Activated CD8-positive, alpha-beta T cell treated with anti-CD3 and anti-CD28 coated beads for 36 hours (primary cell): ENCODE measurements at regions not wholly inside any gene's neighbourhood (a gene's known extent, or its start where the extent isn't known, plus 50 kb on each side); places are given as distances from the start of the nearest gene placed in this dataset.

Experiments
- ATAC-seq: fragments of 200-7000 bp; cut with Tn5 transposase; one replicate; pipeline ENCODE4 v1.10.0; 2021; ENCODE audit warnings: mild to moderate bottlenecking, moderate library complexity
- CTCF ChIA-PET: fragments of 350-600 bp; sonication (Branson Sonifier 250); formaldehyde crosslinking; loops from one replicate; lab custom pipeline; 2021; ENCODE audit warnings: antibody characterized with exemption; lab: Charles Lee
- POLR2A ChIA-PET: fragments of 350-600 bp; sonication (Branson Sonifier 250); formaldehyde crosslinking; loops from one replicate; lab custom pipeline; 2021; ENCODE audit warnings: antibody characterized with exemption; lab: Charles Lee
- DNase-seq: peaks from one replicate; pipeline ENCODE4 v3.0.0-alpha.2; 2020
- H3K27ac Mint-ChIP-seq: one replicate; pipeline ENCODE4 v1.8.0; 2021; ENCODE audit warnings: mild to moderate bottlenecking, mixed read lengths
- H3K27me3 Mint-ChIP-seq: one replicate; pipeline ENCODE4 v1.8.0; 2021; ENCODE audit warnings: mixed read lengths
- H3K36me3 Mint-ChIP-seq: one replicate; pipeline ENCODE4 v1.8.0; 2021; ENCODE audit warnings: low read depth, mixed read lengths
- H3K4me1 Mint-ChIP-seq: one replicate; pipeline ENCODE4 v1.8.0; 2021; ENCODE audit warnings: low read depth, mixed read lengths
- H3K4me3 Mint-ChIP-seq: one replicate; pipeline ENCODE4 v1.8.0; 2021; ENCODE audit warnings: mild to moderate bottlenecking, moderate library complexity, mixed read lengths
- H3K9me3 Mint-ChIP-seq: one replicate; pipeline ENCODE4 v1.8.0; 2021; ENCODE audit warnings: mixed read lengths
- intact Hi-C: fragments of 100-400 bp; cut with micrococcal nuclease; formaldehyde crosslinking; loops from one replicate; pipeline ENCODE4 v1.10.0; 2022
- TF ChIP-seq, protein P1 (sequence below): fragments of 200-600 bp; IDR thresholded peaks from one replicate; pipeline ENCODE4 v1.8.0; 2022; ENCODE audit warnings: antibody characterized with exemption, mild to moderate bottlenecking

DNA sequence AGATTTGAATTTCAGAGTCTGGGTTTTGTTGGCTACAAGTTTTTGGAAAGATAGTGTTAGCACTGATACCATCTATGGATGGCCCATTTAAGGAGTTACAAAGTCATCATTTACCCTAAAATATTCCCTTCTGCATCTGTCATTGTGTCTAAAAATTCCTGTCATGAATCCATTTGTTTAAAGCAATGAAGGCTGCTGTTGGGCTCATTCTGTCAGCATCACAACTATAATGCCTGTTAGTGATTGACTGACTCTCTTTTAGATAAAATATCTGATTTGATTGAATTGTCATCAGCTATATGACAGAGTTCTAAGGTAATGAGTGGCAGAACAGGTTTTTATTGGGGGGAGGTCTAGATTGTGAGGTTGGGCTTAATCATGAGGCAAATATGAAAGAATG is 167.6 kb upstream of the IMPG1 start:
- Mint-ChIP-seq H3K9me3 (peaks cover 12% of the 10 kb centered on the region), H3K4me3 (no peak overlapping the region), H3K4me1 (no peaks in the 10 kb centered on the region), H3K27ac (no peak overlapping the region), H3K27me3 (no peaks in the 10 kb centered on the region), H3K36me3 (no peaks in the 10 kb centered on the region)
- ChIA-PET CTCF (no interaction called here), POLR2A (no interaction called here)
- ATAC-seq, result no peak
- intact Hi-C loops, result no loop called here
- TF ChIP-seq, protein P1, sequence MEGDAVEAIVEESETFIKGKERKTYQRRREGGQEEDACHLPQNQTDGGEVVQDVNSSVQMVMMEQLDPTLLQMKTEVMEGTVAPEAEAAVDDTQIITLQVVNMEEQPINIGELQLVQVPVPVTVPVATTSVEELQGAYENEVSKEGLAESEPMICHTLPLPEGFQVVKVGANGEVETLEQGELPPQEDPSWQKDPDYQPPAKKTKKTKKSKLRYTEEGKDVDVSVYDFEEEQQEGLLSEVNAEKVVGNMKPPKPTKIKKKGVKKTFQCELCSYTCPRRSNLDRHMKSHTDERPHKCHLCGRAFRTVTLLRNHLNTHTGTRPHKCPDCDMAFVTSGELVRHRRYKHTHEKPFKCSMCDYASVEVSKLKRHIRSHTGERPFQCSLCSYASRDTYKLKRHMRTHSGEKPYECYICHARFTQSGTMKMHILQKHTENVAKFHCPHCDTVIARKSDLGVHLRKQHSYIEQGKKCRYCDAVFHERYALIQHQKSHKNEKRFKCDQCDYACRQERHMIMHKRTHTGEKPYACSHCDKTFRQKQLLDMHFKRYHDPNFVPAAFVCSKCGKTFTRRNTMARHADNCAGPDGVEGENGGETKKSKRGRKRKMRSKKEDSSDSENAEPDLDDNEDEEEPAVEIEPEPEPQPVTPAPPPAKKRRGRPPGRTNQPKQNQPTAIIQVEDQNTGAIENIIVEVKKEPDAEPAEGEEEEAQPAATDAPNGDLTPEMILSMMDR, result no peak
- no peak for DNase-seq

DNA sequence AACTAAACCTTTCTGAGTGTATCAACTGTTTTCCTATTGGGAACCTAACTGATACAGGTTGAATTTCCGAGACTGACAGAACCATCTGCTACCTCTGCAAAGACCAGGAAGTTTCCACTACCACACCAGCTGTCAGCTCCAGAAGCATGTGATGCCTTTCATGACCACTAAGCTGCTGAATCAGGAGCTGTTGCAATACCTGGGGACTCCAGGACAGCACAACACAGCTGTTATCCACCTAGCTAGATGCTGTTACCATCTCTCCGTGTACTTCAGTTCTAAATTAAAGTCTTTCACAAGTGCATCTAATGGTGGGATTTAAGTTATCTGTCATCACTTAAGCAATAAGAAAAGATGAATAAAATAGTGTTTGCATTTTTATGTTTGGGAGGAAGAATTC is 158.2 kb upstream of the IMPG1 start:
- Mint-ChIP-seq H3K4me1 (no peaks in the 10 kb centered on the region), H3K4me3 (no peak overlapping the region), H3K27ac (no peak overlapping the region), H3K36me3 (no peaks in the 10 kb centered on the region), H3K27me3 (no peaks in the 10 kb centered on the region), H3K9me3 (peaks cover 5% of the 10 kb centered on the region)
- intact Hi-C loops, result no loop called here
- TF ChIP-seq, protein P1, result no peak
- ChIA-PET POLR2A (no interaction called here), CTCF (no interaction called here)
- no peak for DNase-seq
- no peak for ATAC-seq

DNA sequence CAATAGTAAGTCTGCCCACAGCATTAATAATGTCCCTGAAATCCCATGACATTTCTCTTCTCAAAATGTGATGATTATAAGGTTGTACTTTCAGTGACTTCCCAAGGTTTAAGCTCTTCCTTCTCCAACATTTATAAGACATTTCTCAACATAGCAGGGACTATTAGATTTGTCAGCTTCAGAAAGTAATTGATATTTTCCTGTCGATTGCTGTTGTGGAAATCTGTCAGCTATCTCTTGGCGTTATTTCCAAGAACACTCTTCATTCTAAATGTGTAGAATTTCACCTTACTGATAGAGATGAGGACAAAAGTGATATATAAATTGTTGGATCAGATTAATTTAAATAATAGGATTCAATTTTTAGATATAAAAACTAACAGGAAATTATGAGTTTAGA is 149.7 kb upstream of the IMPG1 start:
- Mint-ChIP-seq H3K27ac (no peak overlapping the region), H3K36me3 (no peaks in the 10 kb centered on the region), H3K27me3 (no peaks in the 10 kb centered on the region), H3K4me1 (no peaks in the 10 kb centered on the region), H3K4me3 (no peak overlapping the region), H3K9me3 (peaks cover 2% of the 10 kb centered on the region)
- TF ChIP-seq, protein P1, result no peak
- intact Hi-C loops, result no loop called here
- ATAC-seq (no peak), DNase-seq (no peak)
- POLR2A ChIA-PET, result no interaction called here
- CTCF ChIA-PET, result no interaction called here

DNA sequence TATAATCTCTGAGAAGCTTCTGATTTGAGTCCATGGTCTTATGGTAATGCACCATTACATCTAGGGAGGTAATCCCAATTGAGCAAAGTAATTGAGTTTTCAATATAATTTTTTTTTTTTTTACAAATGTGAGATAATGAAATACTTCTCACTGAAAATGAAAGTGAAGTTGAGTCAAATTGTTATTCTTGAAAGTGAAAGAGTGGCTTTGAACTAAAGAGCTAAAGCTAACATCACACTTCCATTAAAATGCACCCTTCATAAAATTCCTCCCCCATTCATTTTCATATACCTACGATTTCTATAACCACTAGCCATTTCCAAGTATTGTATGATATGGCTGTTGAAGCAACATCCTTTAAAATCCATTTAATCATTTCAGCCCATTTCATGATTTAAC is 149.1 kb upstream of the IMPG1 start:
- TF ChIP-seq, protein P1, result no peak
- no peaks in the 10 kb centered on the region for H3K4me1 Mint-ChIP-seq
- POLR2A ChIA-PET, result no interaction called here
- DNase-seq (no peak), ATAC-seq (no peak)
- H3K27ac Mint-ChIP-seq, result no peak overlapping the region
- CTCF ChIA-PET, result no interaction called here
- H3K27me3 Mint-ChIP-seq, result no peaks in the 10 kb centered on the region
- intact Hi-C loops, result no loop called here
- H3K36me3 Mint-ChIP-seq, result no peaks in the 10 kb centered on the region
- H3K9me3 Mint-ChIP-seq, result peaks cover 2% of the 10 kb centered on the region
- H3K4me3 Mint-ChIP-seq, result no peak overlapping the region

DNA sequence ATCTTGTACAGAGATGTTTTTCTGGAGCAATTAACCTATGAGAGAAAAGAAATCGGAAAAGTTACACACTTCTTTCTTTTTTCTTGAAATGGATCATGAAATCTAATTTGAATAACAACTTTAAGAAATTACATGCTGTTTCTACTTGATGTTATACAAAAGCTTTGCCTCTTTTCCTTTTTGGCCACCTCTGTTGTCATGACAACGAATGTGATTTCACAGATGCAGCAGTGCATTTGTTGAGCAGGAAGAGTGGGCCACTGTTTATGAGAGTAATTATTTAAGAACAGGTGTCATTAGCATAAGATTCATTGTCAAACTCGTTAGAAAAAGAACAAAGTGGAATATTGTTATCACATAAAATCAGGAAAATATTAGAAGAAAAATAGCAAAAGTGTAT is 148.3 kb upstream of the IMPG1 start:
- CTCF ChIA-PET, result interaction anchor here (1.1 kb wide), 1 partner anchor 329 kb away, joined by 3 read pairs; no protein-coding TSS in a partner anchor
- no peaks in the 10 kb centered on the region for H3K4me1 Mint-ChIP-seq
- intact Hi-C loops, result no loop called here
- DNase-seq (no peak), ATAC-seq (no peak)
- no peak overlapping the region for H3K27ac Mint-ChIP-seq
- no peak overlapping the region for H3K4me3 Mint-ChIP-seq
- TF ChIP-seq, protein P1, result no peak
- H3K9me3 Mint-ChIP-seq, result peaks cover 2% of the 10 kb centered on the region
- POLR2A ChIA-PET, result no interaction called here
- no peaks in the 10 kb centered on the region for H3K27me3 Mint-ChIP-seq
- no peaks in the 10 kb centered on the region for H3K36me3 Mint-ChIP-seq
